Mucosa of descending colon (tissue), 3 donors: ENCODE measurements at regions not wholly inside any gene's neighbourhood (a gene's known extent, or its start where the extent isn't known, plus 50 kb on each side); places are given as distances from the start of the nearest gene placed in this dataset.

Experiments used
- ATAC-seq: fragments of 200-7000 bp; cut with Tn5 transposase; one replicate; pipeline ENCODE4 v1.9.1; 2020; ENCODE audit warnings: mild to moderate bottlenecking, moderate library complexity
- DNase-seq, 3 donors: peaks; one replicate each; pipeline ENCODE4 v3.0.0-alpha.2; 2020
- H3K36me3 ChIP-seq: fragments of 200-600 bp; one replicate; pipeline ENCODE4 v1.8.0; 2021; ENCODE audit warnings: low read depth, mild to moderate bottlenecking
- H3K4me1 ChIP-seq: fragments of 200-600 bp; one replicate; pipeline ENCODE4 v1.8.0; 2021; ENCODE audit warnings: low read depth, mild to moderate bottlenecking
- H3K4me3 ChIP-seq: fragments of 200-600 bp; one replicate; pipeline ENCODE4 v1.8.0; 2021; ENCODE audit warnings: mild to moderate bottlenecking
- H3K9me3 ChIP-seq: fragments of 200-600 bp; one replicate; pipeline ENCODE4 v1.8.0; 2021; ENCODE audit warnings: mild to moderate bottlenecking
- CTCF ChIP-seq: fragments of 200-600 bp; IDR thresholded peaks from one replicate; pipeline ENCODE4 v1.8.0; 2022; ENCODE audit warnings: antibody characterized with exemption, mild to moderate bottlenecking
- intact Hi-C, 2 donors: fragments of 100-400 bp; cut with DNase I in 1 of 2; cut with micrococcal nuclease in 1 of 2; formaldehyde crosslinking; loops; one replicate each; pipeline versions ENCODE4 v1.11.0 to v1.11.1; 2022; cut with DNase I, micrococcal nuclease
- donor health status: DM: no; HTN: no; CAD: no; lungs with moderate emphysema.
- donor health status: DM: no; HTN: no; CAD: no.
- donor health status: DM: no; HTN: yes; CAD: no.

GRCh38 chr4:97453186-97453585, 690.1 kb downstream of the STPG2 start:
- intact Hi-C loops = no loop called here
- peaks cover 2% of the 10 kb centered on the region for H3K9me3 ChIP-seq
- ATAC-seq (no peak), DNase-seq (no peak)
- TF ChIP-seq CTCF = no peak
- no peaks in the 10 kb centered on the region for H3K36me3 ChIP-seq
- H3K4me1 ChIP-seq = no peaks in the 10 kb centered on the region
- no peak overlapping the region for H3K4me3 ChIP-seq

GRCh38 chr4:97457253-97457652, 686.0 kb downstream of the STPG2 start:
- Histone ChIP-seq H3K36me3 (no peaks in the 10 kb centered on the region), H3K9me3 (peaks cover 2% of the 10 kb centered on the region), H3K4me1 (no peaks in the 10 kb centered on the region), H3K4me3 (no peak overlapping the region)
- ATAC-seq = no peak
- intact Hi-C loops = no loop called here
- no peak for TF ChIP-seq CTCF
- DNase-seq = no peak

- ATAC-seq (no peak), DNase-seq (no peak)
- Histone ChIP-seq H3K4me3 (no peak overlapping the region), H3K4me1 (no peaks in the 10 kb centered on the region), H3K36me3 (no peaks in the 10 kb centered on the region), H3K9me3 (no peaks in the 10 kb centered on the region)
- intact Hi-C loops = no loop called here
- TF ChIP-seq CTCF = no peak
These were observed 675.0 kb downstream of the STPG2 start for GRCh38 chr4:97468272-97468671.

GRCh38 chr4:97475621-97476020, 667.7 kb downstream of the STPG2 start:
- ATAC-seq (no peak), DNase-seq (no peak)
- no peaks in the 10 kb centered on the region for H3K4me1 ChIP-seq
- intact Hi-C loops = no loop called here
- H3K36me3 ChIP-seq = no peaks in the 10 kb centered on the region
- H3K4me3 ChIP-seq = no peak overlapping the region
- TF ChIP-seq CTCF = no peak
- no peaks in the 10 kb centered on the region for H3K9me3 ChIP-seq

- Histone ChIP-seq H3K36me3 (no peaks in the 10 kb centered on the region), H3K9me3 (no peaks in the 10 kb centered on the region), H3K4me1 (no peaks in the 10 kb centered on the region), H3K4me3 (no peak overlapping the region)
- DNase-seq (no peak), ATAC-seq (no peak)
- TF ChIP-seq CTCF = no peak
- intact Hi-C loops = no loop called here
These were observed 665.3 kb downstream of the STPG2 start for GRCh38 chr4:97477974-97478373.

- DNase-seq = no peak
- TF ChIP-seq CTCF = no peak
- no peaks in the 10 kb centered on the region for H3K4me1 ChIP-seq
- no peaks in the 10 kb centered on the region for H3K9me3 ChIP-seq
- H3K4me3 ChIP-seq = no peak overlapping the region
- intact Hi-C loops = no loop called here
- ATAC-seq = no peak
- H3K36me3 ChIP-seq = no peaks in the 10 kb centered on the region
These were observed 663.9 kb downstream of the STPG2 start for GRCh38 chr4:97479388-97479787.
